ENCODE measurements at regions not wholly inside any gene's neighbourhood (a gene's known extent, or its start where the extent isn't known, plus 50 kb on each side); places are given as distances from the start of the nearest gene placed in this dataset.

DNA sequence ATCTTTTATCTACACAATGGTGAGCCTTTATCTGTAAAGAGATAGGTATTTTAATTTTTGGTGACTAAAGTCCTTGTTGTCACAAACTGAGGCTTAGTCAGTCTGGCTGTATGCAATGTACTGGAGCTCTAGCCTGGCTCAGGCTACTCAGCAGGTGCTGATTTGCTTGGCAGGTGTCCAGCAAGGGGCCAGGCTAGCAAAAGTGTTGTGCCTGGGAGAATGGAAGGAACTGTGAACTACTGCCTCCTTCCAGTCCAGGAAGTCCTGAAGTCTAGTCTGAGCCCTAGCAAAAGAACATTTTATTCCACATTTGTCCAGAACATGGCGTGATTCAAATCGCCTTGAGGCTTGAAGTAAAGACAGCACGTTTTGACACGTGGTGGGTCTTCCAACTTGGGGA, 260.5 kb downstream of the CCDC85A start:
- peak; percentile 4 for DNase-seq (ENCODE audit: low spot score)

DNA sequence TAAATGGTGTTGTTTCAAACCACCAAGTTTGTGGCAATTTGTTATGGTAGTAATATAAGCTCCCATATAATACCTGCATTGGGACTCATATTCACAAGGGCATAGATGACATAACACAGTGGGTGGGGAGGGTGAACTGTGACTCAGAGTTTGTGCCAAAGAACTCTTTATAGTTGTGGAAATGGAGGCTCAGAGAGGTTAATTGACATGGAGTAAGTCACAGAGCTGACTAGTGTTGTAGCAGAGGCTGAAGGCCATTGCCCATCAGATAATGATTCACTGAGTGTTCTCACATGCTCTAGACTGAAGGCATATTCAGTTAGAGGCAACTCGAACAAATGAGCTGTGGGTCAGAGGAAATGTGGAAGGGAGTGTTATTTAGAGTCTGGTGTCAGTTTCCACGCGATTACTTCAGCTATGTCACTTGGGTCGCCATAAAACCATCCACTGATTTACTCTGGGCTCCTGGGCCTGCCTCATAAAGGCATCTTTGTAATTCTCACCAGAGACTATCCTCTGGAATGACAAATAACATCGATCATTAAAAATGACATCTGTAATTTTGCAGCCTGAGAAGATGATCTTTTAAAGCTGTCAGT, 264.7 kb downstream of the CCDC85A start:
- DNase-seq (ENCODE audit: low spot score): peak; percentile 9

DNA sequence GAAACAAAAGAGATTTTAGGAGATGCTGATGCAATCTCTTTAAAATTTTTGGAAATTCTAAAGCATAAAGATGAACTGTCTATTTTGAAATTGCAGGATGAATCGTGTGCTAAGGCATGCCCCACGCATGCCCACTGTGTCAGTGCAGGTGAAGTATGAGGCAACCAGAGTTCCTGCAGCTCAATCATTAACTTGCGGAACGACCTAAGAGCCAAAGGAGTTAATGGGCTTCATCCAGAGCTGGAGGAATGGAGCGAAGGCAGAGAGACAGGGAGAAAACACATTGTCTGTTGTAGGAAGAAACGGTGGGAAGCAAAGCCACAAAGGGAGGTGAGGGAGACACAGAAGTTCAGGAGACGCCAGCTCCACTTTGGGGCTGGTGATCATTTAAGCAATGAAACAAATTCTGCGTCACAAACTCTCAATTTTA, 265.2 kb downstream of the CCDC85A start:
- no peak for DNase-seq (ENCODE audit: low spot score)

GRCh38 chr2:56449449-56449860, 265.7 kb downstream of the CCDC85A start:
- no peak for DNase-seq (ENCODE audit: low spot score)

DNA sequence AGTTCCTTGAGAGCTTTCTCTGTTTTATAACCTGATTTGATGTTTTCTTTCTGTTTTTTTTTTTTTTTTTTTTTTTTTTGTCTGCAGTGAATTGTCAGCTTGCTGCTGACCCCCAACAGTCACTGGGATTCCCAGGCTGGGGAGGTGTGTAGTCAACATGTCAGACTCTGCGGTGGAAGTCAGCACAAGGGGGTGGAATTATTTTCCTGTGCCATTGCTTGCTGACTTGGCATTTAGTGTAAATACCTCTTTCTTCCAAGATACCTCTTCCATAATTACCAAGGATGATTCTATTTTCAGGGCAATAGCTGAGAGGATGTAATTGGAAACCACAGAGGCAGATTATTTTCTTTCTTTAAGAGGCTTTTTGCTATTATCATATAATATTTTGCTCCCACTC, 266.3 kb downstream of the CCDC85A start:
- no peak for DNase-seq (ENCODE audit: low spot score)

GRCh38 chr2:56450772-56451171, 267.0 kb downstream of the CCDC85A start:
- no peak for DNase-seq (ENCODE audit: low spot score)

GRCh38 chr2:56455642-56456041, 271.9 kb downstream of the CCDC85A start:
- DNase-seq (ENCODE audit: low spot score): no peak

- no peak for DNase-seq (ENCODE audit: low spot score)
These were observed 273.0 kb downstream of the CCDC85A start for GRCh38 chr2:56456791-56457190.

DNA sequence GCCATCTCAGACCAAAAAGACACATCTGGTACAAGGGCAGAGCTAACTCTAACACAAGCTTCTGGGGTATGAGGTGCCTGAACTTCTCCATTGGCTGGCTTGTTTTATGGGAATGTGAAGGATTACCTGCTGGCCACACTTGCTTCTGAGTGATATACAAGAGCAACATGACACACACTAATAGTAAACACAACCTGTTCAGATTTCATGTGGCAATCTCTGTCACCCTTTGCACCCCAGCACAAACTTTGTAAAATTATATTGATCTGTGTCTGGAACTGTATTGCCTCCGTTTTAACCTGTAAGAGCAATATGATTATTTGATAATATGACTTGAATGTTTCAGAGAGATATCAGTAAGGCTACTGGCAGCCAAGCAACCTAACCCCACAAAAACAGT, 276.7 kb downstream of the CCDC85A start:
- no peak for DNase-seq (ENCODE audit: low spot score)

- DNase-seq (ENCODE audit: low spot score): no peak
These were observed 280.3 kb downstream of the CCDC85A start for GRCh38 chr2:56464066-56464465.

GRCh38 chr2:56464613-56465012, 280.8 kb downstream of the CCDC85A start:
- no peak for DNase-seq (ENCODE audit: low spot score)

- no peak for DNase-seq (ENCODE audit: low spot score)
These were observed 281.7 kb downstream of the CCDC85A start for GRCh38 chr2:56465491-56465890.

- no peak for DNase-seq (ENCODE audit: low spot score)
These were observed 289.7 kb downstream of the CCDC85A start for GRCh38 chr2:56473524-56473923.

GRCh38 chr2:56474412-56475158, 290.8 kb downstream of the CCDC85A start:
- DNase-seq (ENCODE audit: low spot score): no peak

DNA sequence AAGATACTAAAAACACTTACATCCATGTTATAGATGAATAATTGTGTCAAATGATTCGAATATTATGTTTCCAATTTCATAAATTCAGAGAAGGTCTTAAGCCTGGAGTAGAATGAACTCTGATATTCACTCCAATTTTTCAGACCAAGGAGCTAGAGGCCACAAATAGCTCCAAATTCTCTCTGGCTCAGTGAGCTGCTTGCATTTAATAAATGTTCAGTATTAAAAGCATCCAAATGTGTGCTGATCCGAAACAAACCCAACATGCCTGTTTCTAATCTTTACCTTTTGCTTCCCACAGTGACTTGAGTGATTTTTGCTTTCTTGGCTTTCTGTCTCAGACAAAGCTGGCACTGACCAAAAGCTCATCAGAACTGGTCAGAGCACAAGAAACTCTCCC, 291.4 kb downstream of the CCDC85A start:
- no peak for DNase-seq (ENCODE audit: low spot score)

DNA sequence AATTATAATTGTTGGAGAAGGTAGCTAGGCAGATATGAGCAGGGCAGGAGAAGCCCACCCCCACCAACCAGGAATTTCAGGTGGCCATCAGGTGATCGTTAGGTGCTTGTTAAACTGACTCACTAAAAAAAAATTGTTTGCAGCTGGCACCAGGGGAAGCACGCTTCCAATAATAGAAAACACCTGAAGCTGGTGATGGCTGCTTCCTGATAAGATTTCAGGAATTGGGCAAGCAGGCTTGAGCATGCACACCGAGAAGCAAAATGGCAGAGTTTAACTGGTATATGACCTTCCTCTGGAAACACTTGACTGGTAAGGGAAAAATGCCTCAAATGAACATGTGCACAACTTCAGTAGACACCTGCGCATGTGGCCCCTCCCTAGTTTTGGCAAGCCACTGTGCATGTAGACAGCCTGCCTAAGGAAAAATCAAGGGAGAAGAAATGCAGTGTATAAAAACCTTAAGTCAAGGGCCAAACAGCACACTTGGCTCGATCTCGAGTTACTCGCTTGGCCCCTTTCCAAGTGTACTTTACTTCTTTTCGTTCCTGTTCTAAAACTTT, 292.8 kb downstream of the CCDC85A start:
- DNase-seq (ENCODE audit: low spot score): no peak

GRCh38 chr2:56478027-56478426, 294.2 kb downstream of the CCDC85A start:
- no peak for DNase-seq (ENCODE audit: low spot score)

GRCh38 chr2:56483081-56483480, 299.3 kb downstream of the CCDC85A start:
- DNase-seq (ENCODE audit: low spot score): no peak

DNA sequence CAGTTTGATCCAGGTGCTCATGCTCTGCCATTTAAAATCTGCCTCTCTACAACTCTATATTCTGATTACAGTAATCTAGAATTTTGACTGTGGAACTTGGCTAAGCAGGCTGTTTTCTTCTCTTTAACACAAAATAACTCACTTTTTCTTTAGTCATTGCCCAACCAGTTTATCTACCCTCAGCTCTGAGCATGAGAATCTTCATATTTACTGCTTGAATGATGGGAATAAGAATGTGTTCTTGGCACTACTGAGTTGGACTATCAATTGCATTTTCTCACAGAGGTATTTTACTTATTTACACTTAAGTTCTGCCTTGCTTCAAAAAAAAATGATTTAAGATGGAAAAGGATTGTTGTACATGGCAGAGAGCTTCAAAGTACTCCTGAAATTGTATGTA, 301.1 kb downstream of the CCDC85A start:
- no peak for DNase-seq (ENCODE audit: low spot score)

- DNase-seq (ENCODE audit: low spot score): no peak
These were observed 316.5 kb downstream of the CCDC85A start for GRCh38 chr2:56500317-56500716.

DNA sequence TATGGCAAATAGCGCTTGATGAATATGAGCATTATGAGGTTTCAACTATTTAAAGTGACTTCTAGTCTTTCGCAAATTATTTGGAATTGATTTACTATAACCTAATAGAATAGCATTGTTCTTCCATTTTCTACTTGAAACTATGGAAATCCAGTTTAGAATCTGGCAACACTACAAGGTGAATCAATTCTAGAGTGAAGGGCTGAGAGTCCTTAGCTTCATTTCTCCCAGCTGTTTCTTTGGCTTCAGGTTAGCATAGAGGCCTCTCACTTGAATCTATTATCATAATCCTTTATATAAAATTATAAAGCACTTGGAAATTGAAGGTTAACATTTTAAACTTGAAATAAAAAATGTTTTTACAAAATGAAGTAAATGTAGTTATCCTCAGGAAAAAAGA, 318.8 kb downstream of the CCDC85A start:
- DNase-seq (ENCODE audit: low spot score): no peak

GRCh38 chr2:56505885-56506284, 322.1 kb downstream of the CCDC85A start:
- no peak for DNase-seq (ENCODE audit: low spot score)

DNA sequence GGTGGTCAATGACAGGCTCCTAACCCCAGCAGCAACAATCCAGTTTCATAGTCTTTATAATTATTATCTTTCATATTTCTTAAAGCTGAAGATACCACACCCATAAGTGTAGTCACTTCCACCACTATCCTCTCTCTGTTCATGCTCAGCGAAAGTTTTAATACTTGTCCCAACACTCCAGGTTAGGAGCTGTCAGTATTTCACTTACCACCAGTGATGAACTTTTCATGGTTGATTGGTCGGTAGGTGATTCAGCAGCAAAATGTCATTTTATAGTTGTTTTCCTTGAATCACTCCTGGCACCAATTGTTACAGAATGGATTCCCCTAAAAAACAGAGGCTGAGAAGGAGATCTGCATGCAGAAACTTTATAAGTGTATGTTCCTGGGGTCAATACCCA, 324.9 kb downstream of the CCDC85A start:
- DNase-seq (ENCODE audit: low spot score): no peak

- no peak for DNase-seq (ENCODE audit: low spot score)
These were observed 326.8 kb downstream of the CCDC85A start for GRCh38 chr2:56510610-56511009.

Data from RKO (cell line).